K562 (cell line): ENCODE measurements at regions not wholly inside any gene's neighbourhood (a gene's known extent, or its start where the extent isn't known, plus 50 kb on each side); places are given as distances from the start of the nearest gene placed in this dataset.

ENCODE experiments used
- ATAC-seq: fragments of 200-7000 bp; cut with Tn5 transposase; 3 replicates; pipeline ENCODE4 v1.9.1; 2020; ENCODE audit warnings: moderate library complexity
- BruUV-seq: library from RNA; stranded (reverse); fragments of 400-500 nt; replicated peaks from 2 replicates; lab custom pipeline; 2021; lab: Mats Ljungman, UMichigan
- CTCF ChIA-PET: fragments of 300-600 bp; formaldehyde crosslinking; extraction: SDS; loops from one replicate; lab custom pipeline; 2021; ENCODE audit warnings: low intra/inter-chr PET ratio; lab: Yijun Ruan, JAX
- POLR2A ChIA-PET: fragments of 300-600, 350-650 bp; sonication (Branson Sonifier 250); formaldehyde crosslinking; extraction: SDS; loops from one replicate; lab custom pipeline; 2021; ENCODE audit warnings: antibody characterized with exemption, inconsistent platforms; lab: Yijun Ruan, JAX
- DNase-seq, 4 experiments: peaks; one replicate each; pipeline versions ENCODE4 v3.0.0 to v3.0.0-alpha.2; 2011 to 2018; ENCODE audit warnings: low spot score in 3 of 4, mixed read lengths in 3 of 4; ENCODE audit errors: extremely low read depth in 1 of 4
- FAIRE-seq: peaks from 2 replicates; lab custom pipeline; 2011; peaks lifted over from hg19 to GRCh38; lab: Jason Lieb, UNC
- H2AFZ ChIP-seq: 2 replicates; pipeline ENCODE4 v1.6.0; 2011; ENCODE audit warnings: low read depth, low read length, control low read depth, inconsistent platforms
- H3K27ac ChIP-seq: fragments of 200-600 bp; 3 replicates; pipeline ENCODE4 v1.8.0; 2011; ENCODE audit warnings: low read depth, mild to moderate bottlenecking, control low read depth, inconsistent platforms, low read length, moderate library complexity, mixed read lengths; ENCODE audit errors: extremely low read depth
- H3K27me3 ChIP-seq, 2 experiments: fragments of 300-600 bp in 1 of 2; 2 replicates in 1 of 2; 3 replicates in 1 of 2; pipeline versions ENCODE4 v1.6.0 to v1.8.0; 2011; ENCODE audit warnings: inconsistent platforms in 2 of 2, low read length in 2 of 2, mild to moderate bottlenecking in 1 of 2, mixed read lengths in 1 of 2, moderate library complexity in 1 of 2; ENCODE audit not compliant: control insufficient read depth in 2 of 2, insufficient read depth in 2 of 2
- H3K36me3 ChIP-seq: fragments of 300-600 bp; 3 replicates; pipeline ENCODE4 v1.8.0; 2011; ENCODE audit warnings: mild to moderate bottlenecking, low read length, inconsistent platforms; ENCODE audit not compliant: control insufficient read depth, insufficient read depth
- H3K4me1 ChIP-seq, 2 experiments: fragments of 200-600 bp in 1 of 2; replicated peaks in 1 of 2; 2 replicates in 1 of 2; 3 replicates in 1 of 2; pipeline versions ENCODE4 v1.5.1 to v1.8.0; 2011; ENCODE audit warnings: inconsistent platforms in 2 of 2, low read length in 2 of 2, mild to moderate bottlenecking in 1 of 2, mixed read lengths in 1 of 2, moderate library complexity in 1 of 2; ENCODE audit not compliant: control insufficient read depth in 2 of 2, insufficient read depth in 2 of 2
- H3K4me2 ChIP-seq: 2 replicates; pipeline ENCODE4 v1.6.1; 2011; ENCODE audit warnings: low read length, control low read depth, inconsistent platforms, mixed read lengths; ENCODE audit not compliant: insufficient read depth
- H3K4me3 ChIP-seq: fragments of 200-600 bp; sonication (generic), shearing (Covaris generic); 2 replicates; pipeline ENCODE4 v1.5.1; 2016; ENCODE audit warnings: control low read depth, inconsistent platforms
- H3K79me2 ChIP-seq: fragments of 200-600 bp; 3 replicates; pipeline ENCODE4 v1.8.0; 2011; ENCODE audit warnings: low read length, inconsistent platforms; ENCODE audit not compliant: control insufficient read depth, insufficient read depth
- H3K9ac ChIP-seq, 2 experiments: 2 replicates each; pipeline versions ENCODE4 v1.6.0 to v1.6.1; 2011; ENCODE audit warnings: low read depth in 2 of 2, low read length in 2 of 2, control low read depth in 1 of 2, inconsistent platforms in 1 of 2, mild to moderate bottlenecking in 1 of 2, mixed read lengths in 1 of 2; ENCODE audit not compliant: insufficient read depth in 1 of 2
- H3K9me1 ChIP-seq: one replicate; pipeline ENCODE4 v1.6.0; 2011; ENCODE audit warnings: inconsistent platforms, mild to moderate bottlenecking, low read length, moderate library complexity; ENCODE audit not compliant: control insufficient read depth, insufficient read depth
- H3K9me3 ChIP-seq: replicated peaks from 2 replicates; pipeline ENCODE4 v1.5.1; 2011; ENCODE audit warnings: low read depth, low read length, inconsistent platforms; ENCODE audit not compliant: control insufficient read depth, insufficient read depth
- H4K20me1 ChIP-seq: replicated peaks from 2 replicates; pipeline ENCODE4 v1.6.1; 2011; ENCODE audit warnings: low read length, inconsistent platforms, mixed read lengths; ENCODE audit not compliant: control insufficient read depth, insufficient read depth
- ARID4B ChIP-seq: sonication (generic); formaldehyde crosslinking; IDR thresholded peaks from 2 replicates; pipeline ENCODE4 v1.8.0; 2022; ENCODE audit warnings: mild to moderate bottlenecking, missing genetic modification reagents
- DDX20 ChIP-seq: fragments of 450-650 bp; IDR thresholded peaks from 2 replicates; pipeline ENCODE4 v1.6.1; 2016; ENCODE audit warnings: missing genetic modification characterization, low read depth, mild to moderate bottlenecking, missing compliant biosample characterization, moderate library complexity
- NCOA2 ChIP-seq, 2 experiments: fragments of 450-650 bp; IDR thresholded peaks; 2 replicates each; pipeline ENCODE4 v1.6.1; 2018; ENCODE audit warnings: mild to moderate bottlenecking in 2 of 2, moderate library complexity in 1 of 2; ENCODE audit not compliant: partially characterized antibody in 2 of 2
- RBM15 ChIP-seq: fragments of 200-400 bp; formaldehyde crosslinking; IDR thresholded peaks from 2 replicates; pipeline ENCODE4 v1.6.1; 2018; ENCODE audit warnings: mild to moderate bottlenecking, low read length, moderate library complexity; ENCODE audit not compliant: insufficient read depth
- ZNF740 ChIP-seq, 3 experiments: fragments of 200-800 bp in 1 of 3; sonication (Bioruptor generic) in 1 of 3; sonication (generic) in 1 of 3; formaldehyde crosslinking in 1 of 3; IDR thresholded peaks; 2 replicates each; pipeline versions ENCODE4 v1.6.1 to v1.8.0; 2016 to 2022; ENCODE audit warnings: mild to moderate bottlenecking in 2 of 3, missing compliant biosample characterization in 2 of 3, missing genetic modification characterization in 2 of 3, missing genetic modification reagents in 1 of 3
- WGBS: fragments of 100-300 bp; shearing (Covaris generic); methylation state at CpG from one replicate; pipeline ENCODE4 v1.1.6; 2016; ENCODE audit warnings: low coverage, mixed read lengths; ENCODE audit not compliant: insufficient coverage; ENCODE audit errors: missing lambda C conversion rate; 5-methylcytosine and 5-hydroxymethylcytosine counted together
- in situ Hi-C: fragments of 300-500 bp; cut with MboI; formaldehyde crosslinking; loops from 4 replicates; pipeline ENCODE4 v1.15.0; 2018; ENCODE audit warnings: inconsistent platforms, mixed read lengths
- intact Hi-C: fragments of 100-400 bp; cut with micrococcal nuclease; formaldehyde crosslinking; loops from 2 replicates; pipeline ENCODE4 v1.14.2; 2022

GRCh38 chr16:51473091-51473490 is 322.0 kb upstream of the SALL1 start:
- FAIRE-seq (no peak), ATAC-seq (no peak), DNase-seq (no peak)
- H3K4me1 ChIP-seq: no peaks in the 10 kb centered on the region
- H3K79me2 ChIP-seq: no peaks in the 10 kb centered on the region
- H3K4me3 ChIP-seq: no peak overlapping the region
- H3K4me2 ChIP-seq: no peak overlapping the region
- H2AFZ ChIP-seq: no peak overlapping the region
- no peak overlapping the region for H3K27ac ChIP-seq
- CTCF ChIA-PET: no interaction called here
- H3K27me3 ChIP-seq: no peaks in the 10 kb centered on the region
- H3K9ac ChIP-seq: no peak overlapping the region
- TF ChIP-seq ARID4B (CRISPR knock-in tag): no peak
- TF ChIP-seq RBM15: no peak
- no peak for TF ChIP-seq ZNF740 (CRISPR knock-in tag; IDR thresholded peaks at IDR 0.05)
- TF ChIP-seq ZNF740 (tag; IDR thresholded peaks at IDR 0.05): no peak
- no peak for TF ChIP-seq DDX20 (tag)
- TF ChIP-seq NCOA2 (IDR thresholded peaks at IDR 0.05; ENCODE audit: partially characterized antibody in 2 of 2): no peak
- H3K36me3 ChIP-seq: no peaks in the 10 kb centered on the region
- in situ Hi-C loops: no loop called here
- no peaks in the 10 kb centered on the region for H4K20me1 ChIP-seq
- no TSS peak for BruUV-seq
- POLR2A ChIA-PET: no interaction called here
- no peaks in the 10 kb centered on the region for H3K9me1 ChIP-seq
- 0% methylated on average over 3 of the region's 3 CpGs for WGBS
- intact Hi-C loops: no loop called here
- no peaks in the 10 kb centered on the region for H3K9me3 ChIP-seq
